SU-DHL-6 (cell line): ENCODE measurements at regions not wholly inside any gene's neighbourhood (a gene's known extent, or its start where the extent isn't known, plus 50 kb on each side); places are given as distances from the start of the nearest gene placed in this dataset.

Experiments
- H2AFZ ChIP-seq: fragments of 200-600 bp; sonication (generic); 2 replicates; pipeline ENCODE4 v1.6.1; 2014; ENCODE audit warnings: low read depth, mild to moderate bottlenecking, moderate library complexity, mixed read lengths, antibody characterized with exemption, low read length; ENCODE audit not compliant: severe bottlenecking
- H3F3A ChIP-seq: fragments of 200-600 bp; shearing (Covaris generic); 2 replicates; pipeline ENCODE4 v1.6.0; 2016; ENCODE audit warnings: antibody characterized with exemption, mild to moderate bottlenecking; ENCODE audit not compliant: insufficient read depth
- H3K27ac ChIP-seq: fragments of 200-600 bp; sonication (generic); 2 replicates; pipeline ENCODE4 v1.5.1; 2016; ENCODE audit warnings: low read depth, mild to moderate bottlenecking, low read length, moderate library complexity, mixed read lengths
- H3K27me3 ChIP-seq: fragments of 200-600 bp; sonication (generic), shearing (Covaris generic); 2 replicates; pipeline ENCODE4 v1.6.0; 2014; ENCODE audit warnings: mild to moderate bottlenecking, low read length
- H3K36me3 ChIP-seq: fragments of 200-600 bp; sonication (generic); 2 replicates; pipeline ENCODE4 v1.6.1; 2014; ENCODE audit warnings: mild to moderate bottlenecking, low read length, mixed read lengths
- H3K4me2 ChIP-seq: fragments of 300-600, 200-600 bp; shearing (Covaris generic), sonication (generic); 2 replicates; pipeline ENCODE4 v1.6.0; 2014; ENCODE audit warnings: low read length, low read depth, mild to moderate bottlenecking; ENCODE audit not compliant: poor library complexity, severe bottlenecking
- H3K4me3 ChIP-seq: fragments of 200-600 bp; sonication (generic); 2 replicates; pipeline ENCODE4 v1.5.1; 2014; ENCODE audit warnings: antibody characterized with exemption, low read length, mild to moderate bottlenecking, mixed read lengths; ENCODE audit not compliant: insufficient read depth, poor library complexity, severe bottlenecking
- H3K79me2 ChIP-seq: fragments of 200-600 bp; sonication (generic); 2 replicates; pipeline ENCODE4 v1.6.1; 2014; ENCODE audit warnings: mild to moderate bottlenecking, low read length, moderate library complexity; ENCODE audit not compliant: insufficient read depth
- H3K9ac ChIP-seq: fragments of 200-600 bp; sonication (generic); 2 replicates; pipeline ENCODE4 v1.7.0; 2014; ENCODE audit warnings: mild to moderate bottlenecking, low read length
- H3K9me2 ChIP-seq: fragments of 200-600 bp; sonication (generic); replicated peaks from 2 replicates; pipeline ENCODE4 v1.6.1; 2014; ENCODE audit warnings: low read length; ENCODE audit not compliant: insufficient read depth
- H3K9me3 ChIP-seq: fragments of 200-600 bp; sonication (generic); 2 replicates; pipeline ENCODE4 v1.6.1; 2014; ENCODE audit warnings: low read length, mixed read lengths; ENCODE audit not compliant: insufficient read depth
- H4K20me1 ChIP-seq: fragments of 200-600 bp; sonication (generic); 2 replicates; pipeline ENCODE4 v1.6.1; 2014; ENCODE audit warnings: low read depth, mild to moderate bottlenecking, antibody characterized with exemption, low read length, moderate library complexity, mixed read lengths
- CTCF ChIP-seq: fragments of 200-600 bp; sonication (generic); IDR thresholded peaks from one replicate; pipeline ENCODE4 v1.5.1; 2017; ENCODE audit warnings: antibody characterized with exemption, mild to moderate bottlenecking, low read length, moderate library complexity; ENCODE audit not compliant: insufficient read depth, poor library complexity, severe bottlenecking
- EZH2phosphoT487 ChIP-seq: fragments of 200-600 bp; sonication (generic), shearing (Covaris generic); conservative IDR thresholded peaks from 2 replicates; pipeline ENCODE4 v1.6.1; 2018; ENCODE audit warnings: mild to moderate bottlenecking, antibody characterized with exemption, low read length, moderate library complexity, mixed read lengths

GRCh38 chr7:69342154-69342884 is 256.0 kb upstream of the AUTS2 start:
- no peak overlapping the region for H3K4me3 ChIP-seq
- no peaks in the 10 kb centered on the region for H3K36me3 ChIP-seq
- no peak overlapping the region for H3K27ac ChIP-seq
- H3K4me2 ChIP-seq = no peak overlapping the region
- H3K79me2 ChIP-seq = no peaks in the 10 kb centered on the region
- no peak for TF ChIP-seq EZH2phosphoT487
- H2AFZ ChIP-seq = no peak overlapping the region
- no peaks in the 10 kb centered on the region for H3F3A ChIP-seq
- peaks cover 4% of the 10 kb centered on the region; the same call in 1 of the 2 replicates for H3K9me3 ChIP-seq
- H3K27me3 ChIP-seq = no peaks in the 10 kb centered on the region
- H4K20me1 ChIP-seq = no peaks in the 10 kb centered on the region
- no peak overlapping the region for H3K9ac ChIP-seq
- no peaks in the 10 kb centered on the region for H3K9me2 ChIP-seq

- H4K20me1 ChIP-seq = no peaks in the 10 kb centered on the region
- peaks cover under 1% of the 10 kb centered on the region; the same call in 1 of the 2 replicates for H3K9me3 ChIP-seq
- H3K27me3 ChIP-seq = no peaks in the 10 kb centered on the region
- H3K27ac ChIP-seq = no peak overlapping the region
- no peak overlapping the region for H3K9ac ChIP-seq
- no peaks in the 10 kb centered on the region for H3K36me3 ChIP-seq
- H3K79me2 ChIP-seq = no peaks in the 10 kb centered on the region
- H3K4me3 ChIP-seq = no peak overlapping the region
- no peak overlapping the region for H3K4me2 ChIP-seq
- no peak overlapping the region for H2AFZ ChIP-seq
- H3K9me2 ChIP-seq = no peaks in the 10 kb centered on the region
- TF ChIP-seq CTCF (no peak), EZH2phosphoT487 (no peak)
- no peaks in the 10 kb centered on the region for H3F3A ChIP-seq
These were observed 249.0 kb upstream of the AUTS2 start for GRCh38 chr7:69349291-69349690.

GRCh38 chr7:69358163-69358821 is 240.0 kb upstream of the AUTS2 start:
- H3K9ac ChIP-seq = no peak overlapping the region
- TF ChIP-seq CTCF = no peak
- no peak for TF ChIP-seq EZH2phosphoT487
- no peaks in the 10 kb centered on the region for H3K36me3 ChIP-seq

More at GRCh38 chr7:69358163-69358821, 240.0 kb upstream of the AUTS2 start:
- Histone ChIP-seq H3K4me3 (no peak overlapping the region), H3K27me3 (no peaks in the 10 kb centered on the region), H3K79me2 (no peaks in the 10 kb centered on the region), H3K27ac (no peak overlapping the region), H4K20me1 (no peaks in the 10 kb centered on the region), H3K9me3 (no peaks in the 10 kb centered on the region), H3K4me2 (no peak overlapping the region), H3F3A (no peaks in the 10 kb centered on the region), H2AFZ (no peak overlapping the region), H3K9me2 (no peaks in the 10 kb centered on the region)
